NK-92 (cell line): ENCODE measurements at regions not wholly inside any gene's neighbourhood (a gene's known extent, or its start where the extent isn't known, plus 50 kb on each side); places are given as distances from the start of the nearest gene placed in this dataset.
"Not testable (repeated sequence)": the region's sequence is repeated elsewhere in the genome, so short reads cannot be mapped to it uniquely, and the experiment has no call there.

Source experiments
- DNase-seq: peaks from one replicate; lab custom pipeline; 2025; ENCODE audit not compliant: unreplicated experiment; lab: John Stamatoyannopoulos, UW

GRCh38 chr10:78207216-78207615, 173.6 kb downstream of the RPS24 start:
- no peak for DNase-seq

DNA sequence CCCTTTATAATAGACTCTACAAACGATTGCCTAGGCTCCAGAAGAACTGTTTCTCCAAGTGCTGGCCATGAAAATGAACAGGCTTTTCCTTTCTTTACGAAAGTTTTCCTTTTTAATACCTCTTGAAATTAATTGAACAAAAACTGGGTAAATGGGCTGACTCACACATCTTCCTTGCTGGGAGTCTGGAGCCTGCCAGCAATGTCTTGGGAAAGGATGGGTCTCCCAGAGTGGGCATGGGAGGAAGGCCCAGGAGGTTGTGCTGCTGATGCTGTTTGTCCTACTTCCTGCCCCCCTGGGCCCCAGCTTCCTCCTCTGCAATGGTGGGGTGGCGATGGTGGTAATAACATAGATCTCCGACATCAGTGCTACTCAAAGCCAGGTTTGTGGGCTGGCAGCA, 174.1 kb downstream of the RPS24 start:
- DNase-seq, result no peak

- no peak for DNase-seq
Observed at GRCh38 chr10:78209970-78210369, 176.3 kb downstream of the RPS24 start.

- DNase-seq, result no peak
Observed at GRCh38 chr10:78210548-78210947, 176.9 kb downstream of the RPS24 start.

GRCh38 chr10:78210976-78211375, 177.3 kb downstream of the RPS24 start:
- DNase-seq, result no peak

DNA sequence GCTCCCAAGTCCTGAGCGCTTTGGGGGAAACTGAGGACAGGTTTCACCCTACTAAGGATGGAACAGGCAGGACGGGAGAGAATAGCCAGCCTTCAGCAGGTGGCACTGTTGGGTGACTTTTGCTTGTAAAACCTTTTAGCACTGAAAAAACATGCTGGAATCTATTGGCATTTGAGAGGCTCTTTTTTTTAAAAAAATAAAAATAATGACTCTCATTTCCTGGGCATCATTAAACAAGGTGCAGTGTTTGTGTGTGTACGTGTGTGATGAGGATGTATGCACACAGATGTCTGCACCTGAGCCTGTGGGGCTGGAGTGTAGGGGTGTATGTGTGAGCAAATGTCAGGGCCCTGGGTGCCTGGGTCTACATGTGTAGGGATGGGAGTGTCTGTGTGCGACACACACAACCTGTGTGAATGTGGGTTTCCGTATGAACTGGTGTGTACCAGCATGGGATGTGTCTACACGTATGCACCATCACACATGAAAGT, 177.9 kb downstream of the RPS24 start:
- DNase-seq, result no peak

DNA sequence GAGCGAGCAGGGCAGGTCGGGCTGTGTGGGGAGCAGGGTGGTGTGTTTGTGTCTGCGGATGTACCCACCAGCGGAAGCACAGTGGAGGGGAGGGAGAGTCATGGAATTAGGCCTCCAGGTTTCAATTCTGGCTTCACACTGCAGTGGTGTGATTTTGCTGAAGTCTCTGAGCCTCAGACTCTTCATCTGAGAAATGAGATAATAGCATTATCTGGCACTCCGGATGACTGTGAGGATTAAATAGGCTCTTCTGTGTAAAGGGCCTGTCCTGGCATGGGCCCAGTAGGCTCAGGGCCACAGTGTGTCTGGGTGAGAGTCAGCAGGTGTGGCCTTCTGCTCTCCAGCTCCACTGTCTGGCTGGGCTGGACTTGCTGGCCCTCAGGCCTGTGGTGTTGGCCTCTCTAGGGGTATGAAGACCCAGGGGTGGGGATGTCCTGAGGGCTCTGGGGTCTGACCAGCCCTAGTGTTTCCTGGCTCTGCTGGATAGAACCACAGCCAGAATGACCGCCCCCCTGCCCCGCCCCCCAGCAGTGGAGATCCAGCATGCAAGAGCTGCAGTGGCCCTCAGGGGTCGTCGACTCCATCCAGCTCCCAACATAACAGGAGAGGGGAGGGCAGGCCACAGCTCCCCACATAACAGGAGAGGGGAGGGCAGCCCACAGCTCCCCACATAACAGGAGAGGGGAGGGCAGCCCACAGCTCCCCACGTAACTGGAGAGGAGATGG, 178.6 kb downstream of the RPS24 start:
- DNase-seq, result no peak

GRCh38 chr10:78212786-78213175, 179.1 kb downstream of the RPS24 start:
- DNase-seq, result no peak

- no peak for DNase-seq
Observed at GRCh38 chr10:78214955-78215354, 181.3 kb downstream of the RPS24 start.

- DNase-seq, result no peak
Observed at GRCh38 chr10:78215645-78216044, 182.0 kb downstream of the RPS24 start.

DNA sequence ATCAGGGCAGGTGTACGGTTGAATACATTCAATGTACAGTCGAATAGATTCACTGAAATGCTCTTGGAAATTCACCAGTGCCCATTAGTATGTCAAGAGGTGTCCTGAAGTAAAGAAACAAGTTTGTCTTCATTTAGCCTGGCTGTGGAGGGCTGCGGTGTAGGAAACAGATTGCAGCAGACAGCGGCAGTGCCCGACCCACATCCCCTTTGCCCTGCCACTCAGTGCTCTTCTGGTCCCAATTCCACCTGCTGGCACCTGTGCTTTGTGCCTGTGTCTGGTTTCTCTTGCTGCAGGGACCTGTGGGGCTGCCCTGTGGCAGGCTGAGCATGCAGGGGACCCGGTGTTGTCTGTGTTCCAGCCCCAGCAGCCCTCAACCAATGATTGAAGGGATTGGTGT, 183.7 kb downstream of the RPS24 start:
- DNase-seq, result no peak

GRCh38 chr10:78218798-78219490, 185.3 kb downstream of the RPS24 start:
- no peak for DNase-seq

GRCh38 chr10:78219568-78219967, 185.9 kb downstream of the RPS24 start:
- DNase-seq, result not testable (repeated sequence)

DNA sequence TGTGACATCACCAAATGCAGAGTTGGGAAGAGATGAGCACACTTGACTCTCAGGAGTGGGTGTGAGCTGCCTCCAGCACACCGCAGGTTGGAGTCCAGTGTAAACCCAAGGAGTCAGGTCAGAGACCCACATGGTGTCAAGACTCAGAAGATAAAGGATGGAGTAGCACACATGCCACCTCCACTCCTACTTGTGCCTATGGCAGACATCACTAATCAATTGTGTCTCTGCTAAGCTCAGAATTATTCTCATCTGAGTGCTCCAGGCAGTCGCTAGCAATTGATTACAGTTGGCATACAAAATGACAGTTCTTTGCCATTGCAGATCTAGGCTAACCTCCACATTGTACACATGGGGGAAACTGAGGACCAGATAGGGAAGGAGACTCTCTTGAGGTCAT, 187.1 kb downstream of the RPS24 start:
- DNase-seq, result no peak

DNA sequence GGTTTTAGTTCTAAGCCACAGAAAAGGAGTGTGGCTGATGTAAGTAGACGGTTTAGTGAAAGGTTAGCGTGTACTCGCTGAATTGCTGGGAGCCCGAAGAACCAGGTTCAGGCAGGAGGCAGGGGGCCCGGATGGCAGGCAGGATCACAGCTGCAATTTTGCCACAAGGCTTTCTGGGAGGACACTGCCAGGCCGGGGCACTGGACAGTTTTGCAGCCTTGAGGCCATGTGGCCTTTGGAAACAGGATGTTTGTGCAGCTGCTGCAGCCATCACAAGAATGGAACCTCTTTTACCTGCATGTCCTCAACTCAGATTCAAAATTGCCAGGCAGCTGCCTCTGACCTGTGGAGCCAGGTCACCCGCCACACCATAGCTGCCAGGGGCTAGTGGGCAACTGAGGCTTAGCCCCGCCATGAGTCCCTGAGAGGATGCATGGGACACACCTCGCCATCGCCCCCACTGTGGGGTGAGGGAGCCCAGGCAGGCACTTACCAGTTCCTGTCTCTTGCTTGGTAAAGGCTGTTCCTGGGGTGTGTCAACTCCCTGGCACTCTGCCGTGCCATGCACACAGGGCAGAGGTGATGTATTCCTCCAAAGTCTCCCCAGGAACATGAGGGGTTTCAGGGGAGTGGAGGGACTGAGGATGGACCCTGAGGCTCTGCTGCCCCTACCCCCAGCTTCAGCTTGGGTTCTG, 188.6 kb downstream of the RPS24 start:
- no peak for DNase-seq

GRCh38 chr10:78223088-78223487, 189.4 kb downstream of the RPS24 start:
- DNase-seq, result no peak

DNA sequence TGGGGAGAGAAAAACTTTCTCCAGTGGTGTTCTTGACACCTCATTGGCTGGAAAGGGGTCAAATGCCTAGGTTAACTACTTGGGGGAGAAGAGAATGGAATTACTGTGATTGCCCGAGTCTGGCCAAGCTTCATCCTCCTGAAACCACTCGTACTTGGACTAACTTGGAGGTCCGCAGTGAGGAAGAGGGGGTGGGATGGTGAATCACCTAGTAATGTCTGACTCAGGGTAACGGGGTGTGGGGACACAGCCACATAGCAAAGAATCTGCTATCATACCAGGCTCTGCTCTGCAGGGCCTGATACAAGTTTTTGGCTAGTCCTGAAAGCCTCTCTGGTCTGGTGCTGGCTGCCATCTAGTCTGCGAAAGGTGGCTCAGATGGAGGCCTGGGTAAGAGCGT, 190.9 kb downstream of the RPS24 start:
- no peak for DNase-seq

GRCh38 chr10:78225594-78225993, 191.9 kb downstream of the RPS24 start:
- DNase-seq, result no peak

- no peak for DNase-seq
Observed at GRCh38 chr10:78229489-78229888, 195.8 kb downstream of the RPS24 start.

- no peak for DNase-seq
Observed at GRCh38 chr10:78229950-78230675, 196.4 kb downstream of the RPS24 start.

DNA sequence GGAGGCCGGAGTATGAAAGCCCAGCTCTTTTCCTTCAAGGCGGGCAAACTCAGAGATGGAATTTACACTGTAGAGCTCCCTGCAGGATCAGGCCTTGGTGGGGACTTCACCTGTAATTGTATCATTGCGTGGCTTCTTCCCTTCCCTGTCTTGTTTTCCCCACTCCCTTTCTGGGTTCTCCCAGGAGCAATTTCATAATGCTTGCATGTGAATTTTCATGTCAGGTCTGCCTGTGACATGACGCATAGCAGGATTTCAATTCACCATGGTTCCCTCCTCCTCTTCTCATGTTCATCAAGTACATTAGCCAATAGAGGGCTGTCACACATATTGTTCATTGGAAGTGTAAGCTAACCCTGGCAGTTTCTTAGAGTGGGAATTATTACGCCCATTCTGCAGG, 197.7 kb downstream of the RPS24 start:
- DNase-seq, result no peak
